ENCODE measurements at regions not wholly inside any gene's neighbourhood (a gene's known extent, or its start where the extent isn't known, plus 50 kb on each side); places are given as distances from the start of the nearest gene placed in this dataset.

- TF ChIP-seq JUN (IDR thresholded peaks at IDR 0.05; ENCODE audit: low read depth, low read length) (no peak), KDM1A (IDR thresholded peaks at IDR 0.05; ENCODE audit: borderline replicate concordance, low read length) (no peak)
Measured at GRCh38 chr18:60197671-60198462, 174.7 kb downstream of the MC4R start (continued).

Data from H1 (cell line).